MM.1S (cell line): ENCODE measurements at regions not wholly inside any gene's neighbourhood (a gene's known extent, or its start where the extent isn't known, plus 50 kb on each side); places are given as distances from the start of the nearest gene placed in this dataset.

Source experiments
- DNase-seq: peaks from one replicate; pipeline ENCODE4 v3.0.0-alpha.2; 2015
- H2AFZ ChIP-seq: fragments of 300-600 bp; sonication (generic); 2 replicates; pipeline ENCODE4 v1.6.0; 2016; ENCODE audit warnings: antibody characterized with exemption, low read length
- H3F3A ChIP-seq: fragments of 300-600 bp; sonication (generic); 2 replicates; pipeline ENCODE4 v1.6.1; 2016; ENCODE audit warnings: mild to moderate bottlenecking, antibody characterized with exemption, low read length, moderate library complexity, mixed read lengths; ENCODE audit not compliant: insufficient read depth
- H3K27ac ChIP-seq: fragments of 300-600 bp; sonication (generic); 2 replicates; pipeline ENCODE4 v1.5.1; 2016; ENCODE audit warnings: mild to moderate bottlenecking, low read length
- H3K27me3 ChIP-seq: fragments of 300-600 bp; sonication (generic); replicated peaks from 2 replicates; pipeline ENCODE4 v1.6.0; 2016; ENCODE audit warnings: low read length; ENCODE audit not compliant: insufficient read depth
- H3K36me3 ChIP-seq: fragments of 300-600 bp; sonication (generic); replicated peaks from 2 replicates; pipeline ENCODE4 v1.6.1; 2016; ENCODE audit warnings: mild to moderate bottlenecking, low read length, mixed read lengths; ENCODE audit not compliant: insufficient read depth
- H3K4me1 ChIP-seq: fragments of 300-600 bp; sonication (generic); 2 replicates; pipeline ENCODE4 v1.6.1; 2016; ENCODE audit warnings: low read length, mixed read lengths
- H3K4me2 ChIP-seq: fragments of 300-600 bp; sonication (generic); 2 replicates; pipeline ENCODE4 v1.6.0; 2016; ENCODE audit warnings: low read depth, low read length
- H3K4me3 ChIP-seq: fragments of 300-600 bp; sonication (generic); 2 replicates; pipeline ENCODE4 v1.5.1; 2016; ENCODE audit warnings: low read length, mixed read lengths
- H3K79me2 ChIP-seq: fragments of 300-600 bp; sonication (generic); 2 replicates; pipeline ENCODE4 v1.6.1; 2016; ENCODE audit warnings: mixed run types, low read length, mixed read lengths
- H3K9ac ChIP-seq: fragments of 300-600 bp; sonication (generic); 2 replicates; pipeline ENCODE4 v1.6.1; 2016; ENCODE audit warnings: low read length, mixed read lengths
- H3K9me2 ChIP-seq: fragments of 300-600 bp; sonication (generic); replicated peaks from 2 replicates; pipeline ENCODE4 v1.6.1; 2016; ENCODE audit warnings: mild to moderate bottlenecking, low read length, mixed read lengths; ENCODE audit not compliant: insufficient read depth
- H3K9me3 ChIP-seq: fragments of 300-600 bp; sonication (generic); replicated peaks from 2 replicates; pipeline ENCODE4 v1.6.1; 2016; ENCODE audit warnings: mild to moderate bottlenecking, low read length, mixed read lengths; ENCODE audit not compliant: insufficient read depth
- H4K20me1 ChIP-seq: fragments of 300-600 bp; sonication (generic); 2 replicates; pipeline ENCODE4 v1.6.1; 2016; ENCODE audit warnings: mild to moderate bottlenecking, low read length, moderate library complexity, mixed read lengths; ENCODE audit not compliant: insufficient read depth
- CTCF ChIP-seq: fragments of 300-600 bp; sonication (generic); IDR thresholded peaks from 2 replicates; pipeline ENCODE4 v1.5.1; 2016; ENCODE audit warnings: antibody characterized with exemption, low read length, mixed read lengths
- EZH2 ChIP-seq: fragments of 300-600 bp; sonication (generic); optimal IDR thresholded peaks from 2 replicates; pipeline ENCODE3; 2017; ENCODE audit warnings: low read depth, mild to moderate bottlenecking, antibody characterized with exemption, low read length, mixed read lengths
- EZH2phosphoT487 ChIP-seq: fragments of 300-600 bp; sonication (generic); IDR thresholded peaks from 2 replicates; pipeline ENCODE4 v1.6.1; 2018; ENCODE audit warnings: antibody characterized with exemption, low read length

- no peak overlapping the region for H3K4me2 ChIP-seq
- no peaks in the 10 kb centered on the region for H3K4me1 ChIP-seq
- H3F3A ChIP-seq = no peaks in the 10 kb centered on the region
- H3K27me3 ChIP-seq = no peaks in the 10 kb centered on the region
- DNase-seq = no peak
- H3K27ac ChIP-seq = no peak overlapping the region
- H3K9ac ChIP-seq = no peak overlapping the region
- H3K4me3 ChIP-seq = no peak overlapping the region
- no peaks in the 10 kb centered on the region for H3K36me3 ChIP-seq
- TF ChIP-seq EZH2phosphoT487 (no peak), EZH2 (no peak), CTCF (no peak)
- H2AFZ ChIP-seq = no peak overlapping the region
- H4K20me1 ChIP-seq = no peaks in the 10 kb centered on the region
- no peaks in the 10 kb centered on the region for H3K9me2 ChIP-seq
- no peaks in the 10 kb centered on the region for H3K79me2 ChIP-seq
- no peaks in the 10 kb centered on the region for H3K9me3 ChIP-seq
Observed at GRCh38 chr12:82537436-82537835, 149.3 kb upstream of the TMTC2 start.

GRCh38 chr12:82554529-82554928, 132.2 kb upstream of the TMTC2 start:
- H3K9me3 ChIP-seq = no peaks in the 10 kb centered on the region
- no peaks in the 10 kb centered on the region for H3K9me2 ChIP-seq
- H3K36me3 ChIP-seq = no peaks in the 10 kb centered on the region
- H3K27ac ChIP-seq = no peak overlapping the region
- no peaks in the 10 kb centered on the region for H3K4me1 ChIP-seq
- no peak for DNase-seq
- no peaks in the 10 kb centered on the region for H4K20me1 ChIP-seq
- H3K9ac ChIP-seq = no peak overlapping the region
- H2AFZ ChIP-seq = no peak overlapping the region
- H3K79me2 ChIP-seq = no peaks in the 10 kb centered on the region
- TF ChIP-seq EZH2phosphoT487 (no peak), CTCF (no peak), EZH2 (no peak)
- no peaks in the 10 kb centered on the region for H3F3A ChIP-seq
- no peak overlapping the region for H3K4me3 ChIP-seq
- H3K4me2 ChIP-seq = no peak overlapping the region
- H3K27me3 ChIP-seq = no peaks in the 10 kb centered on the region

GRCh38 chr12:82555699-82556098, 131.0 kb upstream of the TMTC2 start:
- no peak overlapping the region for H3K27ac ChIP-seq
- no peak for DNase-seq
- no peaks in the 10 kb centered on the region for H3K27me3 ChIP-seq
- no peaks in the 10 kb centered on the region for H3K9me2 ChIP-seq
- H3K36me3 ChIP-seq = no peaks in the 10 kb centered on the region
- H3K9ac ChIP-seq = no peak overlapping the region
- H4K20me1 ChIP-seq = no peaks in the 10 kb centered on the region
- no peaks in the 10 kb centered on the region for H3F3A ChIP-seq
- no peaks in the 10 kb centered on the region for H3K79me2 ChIP-seq
- H3K4me3 ChIP-seq = no peak overlapping the region
- no peak overlapping the region for H3K4me2 ChIP-seq
- H2AFZ ChIP-seq = no peak overlapping the region
- H3K4me1 ChIP-seq = no peaks in the 10 kb centered on the region
- TF ChIP-seq EZH2phosphoT487 (no peak), CTCF (no peak), EZH2 (no peak)
- no peaks in the 10 kb centered on the region for H3K9me3 ChIP-seq
